Naive thymus-derived CD4-positive, alpha-beta T cell (primary cell): ENCODE measurements at regions not wholly inside any gene's neighbourhood (a gene's known extent, or its start where the extent isn't known, plus 50 kb on each side); places are given as distances from the start of the nearest gene placed in this dataset.
"Not testable (repeated sequence)": the region's sequence is repeated elsewhere in the genome, so short reads cannot be mapped to it uniquely, and the experiment has no call there.

Experiments
- ATAC-seq: fragments of 150-1000 bp; cut with Tn5 transposase; 2 replicates; pipeline ENCODE4 v1.10.0; 2021; ENCODE audit warnings: mild to moderate bottlenecking, moderate library complexity
- CTCF ChIA-PET: fragments of 350-600 bp; sonication (Branson Sonifier 250); formaldehyde crosslinking; loops from one replicate; lab custom pipeline; 2021; ENCODE audit warnings: antibody characterized with exemption; lab: Charles Lee
- POLR2A ChIA-PET: fragments of 350-600 bp; sonication (Branson Sonifier 250); formaldehyde crosslinking; loops from one replicate; lab custom pipeline; 2021; ENCODE audit warnings: antibody characterized with exemption, inconsistent platforms; lab: Charles Lee
- DNase-seq, 9 donors: peaks; one replicate each; pipeline versions ENCODE4 v3.0.0 to v3.0.0-alpha.2; 2020 to 2022; ENCODE audit warnings: mixed read lengths in 1 of 9
- H3K27ac ChIP-seq: one replicate; pipeline ENCODE4 v1.7.0; 2013; ENCODE audit warnings: mild to moderate bottlenecking, low read depth, low read length, moderate library complexity
- H3K27me3 ChIP-seq, 2 donors: one replicate each; pipeline ENCODE4 v1.7.0; 2013; ENCODE audit warnings: low read length in 2 of 2, mild to moderate bottlenecking in 2 of 2, moderate library complexity in 2 of 2; ENCODE audit not compliant: control insufficient read depth in 2 of 2, insufficient read depth in 2 of 2
- H3K36me3 ChIP-seq, 3 experiments: 1 replicate in 2 of 3; 2 replicates in 1 of 3; pipeline ENCODE4 v1.7.0; 2013; ENCODE audit warnings: low read length in 3 of 3, mild to moderate bottlenecking in 3 of 3, moderate library complexity in 1 of 3; ENCODE audit not compliant: insufficient read depth in 3 of 3, control insufficient read depth in 2 of 3
- H3K4me1 ChIP-seq, 2 donors: one replicate each; pipeline ENCODE4 v1.7.0; 2013; ENCODE audit warnings: low read length in 2 of 2, mild to moderate bottlenecking in 2 of 2, moderate library complexity in 1 of 2; ENCODE audit not compliant: control insufficient read depth in 2 of 2, insufficient read depth in 2 of 2
- H3K4me3 ChIP-seq: 2 replicates; pipeline ENCODE4 v1.7.0; 2013; ENCODE audit warnings: mild to moderate bottlenecking, low read length
- H3K9me3 ChIP-seq, 3 experiments: 1 replicate in 2 of 3; 2 replicates in 1 of 3; pipeline ENCODE4 v1.7.0; 2013; ENCODE audit warnings: low read length in 3 of 3; ENCODE audit not compliant: control insufficient read depth in 2 of 3
- H3K27ac Mint-ChIP-seq, 9 donors: one replicate each; pipeline ENCODE4 v1.8.0; 2020 to 2022; ENCODE audit warnings: mixed read lengths in 9 of 9, mild to moderate bottlenecking in 8 of 9, moderate library complexity in 5 of 9, inconsistent platforms in 2 of 9
- H3K27me3 Mint-ChIP-seq, 5 donors: one replicate each; pipeline ENCODE4 v1.8.0; 2021 to 2022; ENCODE audit warnings: mixed read lengths in 5 of 5, mild to moderate bottlenecking in 1 of 5
- H3K36me3 Mint-ChIP-seq, 5 donors: one replicate each; pipeline ENCODE4 v1.8.0; 2020 to 2022; ENCODE audit warnings: mixed read lengths in 5 of 5, mild to moderate bottlenecking in 3 of 5, inconsistent platforms in 1 of 5
- H3K4me1 Mint-ChIP-seq, 7 donors: one replicate each; pipeline ENCODE4 v1.8.0; 2020 to 2022; ENCODE audit warnings: mixed read lengths in 7 of 7, mild to moderate bottlenecking in 3 of 7, inconsistent platforms in 1 of 7
- H3K4me3 Mint-ChIP-seq, 10 donors: one replicate each; pipeline ENCODE4 v1.8.0; 2020 to 2022; ENCODE audit warnings: mild to moderate bottlenecking in 10 of 10, mixed read lengths in 10 of 10, moderate library complexity in 6 of 10, inconsistent platforms in 2 of 10
- H3K9me3 Mint-ChIP-seq, 11 donors: one replicate each; pipeline ENCODE4 v1.8.0; 2020 to 2022; ENCODE audit warnings: mixed read lengths in 11 of 11, mild to moderate bottlenecking in 4 of 11, inconsistent platforms in 1 of 11, moderate library complexity in 1 of 11
- intact Hi-C, 2 donors: fragments of 100-400 bp; cut with micrococcal nuclease; formaldehyde crosslinking; loops; one replicate each; pipeline ENCODE4 v1.15.1; 2023

DNA sequence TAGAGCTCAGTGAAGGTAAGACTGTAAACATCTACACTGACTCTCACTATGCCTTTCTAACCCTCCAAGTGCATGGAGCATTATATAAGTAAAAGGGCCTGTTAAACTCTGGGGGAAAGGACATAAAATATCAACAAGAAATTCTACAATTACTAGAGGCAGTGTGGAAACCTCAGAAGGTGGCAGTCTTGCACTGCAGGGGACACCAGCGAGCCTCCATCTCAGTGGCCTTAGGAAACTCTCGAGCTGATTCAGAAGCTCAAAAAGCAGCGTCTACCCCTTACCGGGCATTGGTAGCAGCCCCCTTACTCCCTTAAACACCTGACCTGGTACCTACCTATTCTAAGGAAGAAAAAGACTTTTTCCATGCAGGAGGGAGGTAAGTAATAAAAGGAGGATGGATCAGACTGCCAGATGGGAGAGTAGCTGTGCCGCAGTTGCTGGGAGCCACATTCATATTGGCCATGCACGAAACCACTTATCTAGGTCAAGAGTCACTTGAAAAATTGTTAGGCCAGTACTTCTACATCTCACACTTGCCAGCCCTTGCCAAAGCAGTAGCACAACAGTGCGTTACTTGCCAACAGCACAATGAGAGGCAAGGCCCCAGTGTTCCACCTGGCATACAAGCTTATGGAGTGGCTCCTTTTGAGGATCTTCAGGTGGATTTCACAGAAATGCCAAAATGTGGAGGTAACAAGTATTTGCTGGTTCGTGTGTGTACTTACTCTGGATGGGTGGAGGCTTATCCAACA lies 258.8 kb upstream of the PRKX start:
- CTCF ChIA-PET, H3K4me3 ChIP-seq, H3K27me3 Mint-ChIP-seq, H3K4me1 ChIP-seq, H3K36me3 ChIP-seq, H3K36me3 Mint-ChIP-seq, H3K27me3 ChIP-seq, H3K27ac ChIP-seq, H3K4me3 Mint-ChIP-seq, ATAC-seq, intact Hi-C loops, H3K27ac Mint-ChIP-seq, DNase-seq, H3K4me1 Mint-ChIP-seq, H3K9me3 Mint-ChIP-seq, POLR2A ChIA-PET, H3K9me3 ChIP-seq: not testable (repeated sequence)

DNA sequence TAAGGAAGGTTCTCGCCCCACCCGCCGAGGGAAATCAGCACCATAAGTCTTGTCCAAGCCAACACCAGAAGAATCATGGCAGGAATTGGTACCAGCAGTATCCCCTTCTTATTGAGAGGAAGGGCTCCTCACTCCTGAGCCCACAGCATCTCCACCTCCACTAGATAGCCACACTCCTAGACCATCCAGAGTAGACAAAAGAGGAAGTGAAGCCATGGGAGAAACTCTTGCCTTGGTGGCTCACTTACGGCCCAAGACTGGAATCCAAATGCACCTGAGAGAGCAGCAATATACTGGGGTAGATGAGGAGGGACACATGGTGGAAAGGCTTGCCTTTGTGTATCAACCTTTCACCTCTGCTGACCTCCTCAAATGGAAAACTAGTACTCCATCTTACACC lies 255.3 kb upstream of the PRKX start:
- Histone ChIP-seq H3K36me3 (no peaks in the 10 kb centered on the region), H3K4me3 (no peak overlapping the region), H3K27me3 (no peaks in the 10 kb centered on the region), H3K9me3 (no peaks in the 10 kb centered on the region), H3K4me1 (no peaks in the 10 kb centered on the region), H3K27ac (no peak overlapping the region)
- H3K4me3 Mint-ChIP-seq = no peak overlapping the region
- POLR2A ChIA-PET = no interaction called here
- intact Hi-C loops = no loop called here
- ATAC-seq (no peak), DNase-seq (no peak)
- no peaks in the 10 kb centered on the region for H3K36me3 Mint-ChIP-seq
- H3K27ac Mint-ChIP-seq = no peak overlapping the region
- H3K9me3 Mint-ChIP-seq = peaks cover 0 to 2% (median 0%) of the 10 kb centered on the region in 11 donors
- H3K27me3 Mint-ChIP-seq = peaks cover 0 to 3% (median 0%) of the 10 kb centered on the region in 5 donors
- CTCF ChIA-PET = no interaction called here
- H3K4me1 Mint-ChIP-seq = no peaks in the 10 kb centered on the region

DNA sequence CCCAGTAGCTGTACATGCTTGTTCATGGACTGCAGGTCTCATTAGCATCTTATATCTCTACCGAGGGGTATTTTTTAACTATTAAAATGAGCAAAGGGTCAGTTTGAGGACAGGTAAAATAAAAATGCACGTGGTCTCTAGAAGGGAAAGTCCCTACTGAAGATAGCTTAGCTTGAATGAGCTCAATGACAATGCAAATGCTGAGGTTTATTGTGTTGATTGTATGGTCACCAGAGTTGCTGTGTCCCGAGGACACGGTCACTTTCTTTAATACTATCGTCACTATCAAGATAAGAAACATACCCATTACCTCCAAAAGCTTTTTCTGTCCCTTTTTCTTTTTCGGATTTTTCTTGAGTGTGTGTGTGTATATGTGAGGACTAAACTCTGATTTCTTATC lies 250.5 kb upstream of the PRKX start:
- Histone ChIP-seq H3K4me1 (no peaks in the 10 kb centered on the region), H3K27me3 (no peaks in the 10 kb centered on the region), H3K4me3 (no peak overlapping the region), H3K9me3 (no peaks in the 10 kb centered on the region), H3K27ac (no peak overlapping the region), H3K36me3 (no peaks in the 10 kb centered on the region)
- intact Hi-C loops = no loop called here
- peaks cover 6 to 14% (median 11%) of the 10 kb centered on the region in 5 donors for H3K27me3 Mint-ChIP-seq
- ChIA-PET POLR2A (no interaction called here), CTCF (no interaction called here)
- H3K9me3 Mint-ChIP-seq = peaks cover 0 to 3% (median 0%) of the 10 kb centered on the region in 11 donors
- H3K4me1 Mint-ChIP-seq = peaks cover 0 to 7% (median 5%) of the 10 kb centered on the region in 7 donors
- H3K4me3 Mint-ChIP-seq = no peak overlapping the region
- DNase-seq (no peak), ATAC-seq (no peak)
- no peak overlapping the region for H3K27ac Mint-ChIP-seq
- no peaks in the 10 kb centered on the region for H3K36me3 Mint-ChIP-seq

DNA sequence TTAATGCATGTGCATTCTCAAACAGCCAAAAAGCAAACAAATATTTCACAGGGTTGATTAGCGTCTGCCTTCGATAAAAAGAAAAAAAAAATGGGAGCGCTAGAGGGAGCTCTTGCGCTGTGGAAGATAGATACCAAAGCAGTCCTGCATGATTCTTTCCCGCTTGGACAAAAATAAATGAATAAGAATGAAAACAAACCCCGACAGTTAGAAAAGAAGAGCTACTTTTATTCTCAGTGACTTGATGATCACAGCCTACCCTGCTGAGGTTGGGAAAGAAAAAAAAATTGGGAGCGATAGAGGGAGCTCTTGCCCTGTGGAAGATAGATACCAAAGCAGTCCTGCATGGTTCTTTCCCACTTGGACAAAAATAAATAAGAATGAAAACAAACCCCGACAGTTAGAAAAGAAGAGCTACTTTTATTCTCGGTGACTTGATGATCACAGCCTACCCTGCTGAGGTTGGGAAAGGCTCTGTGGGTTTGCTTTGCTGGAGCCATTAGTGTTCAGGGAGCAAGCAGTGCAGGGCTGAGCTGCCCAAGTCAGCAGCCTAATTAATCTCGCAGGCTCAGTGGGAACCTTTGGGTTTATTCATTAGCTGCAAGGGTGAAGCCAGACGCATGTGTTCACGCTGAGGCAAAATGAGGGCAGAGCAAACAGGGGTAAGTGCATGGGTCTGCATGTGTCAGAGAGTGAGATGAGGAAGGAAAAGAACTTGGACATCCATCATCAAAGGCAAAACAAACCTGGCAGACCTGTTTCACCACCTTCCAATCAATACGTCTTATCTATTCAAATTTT lies 249.3 kb upstream of the PRKX start:
- H3K4me3 ChIP-seq = no peak overlapping the region
- H3K27ac ChIP-seq = no peak overlapping the region
- Mint-ChIP-seq H3K9me3 (peaks cover 0 to 5% (median 0%) of the 10 kb centered on the region in 11 donors), H3K4me3 (peak overlapping the region in 5 of 10 donors; percentile 16 to 77 (median 33)), H3K4me1 (peaks cover 0 to 7% (median 5%) of the 10 kb centered on the region in 7 donors), H3K36me3 (no peaks in the 10 kb centered on the region), H3K27me3 (peaks cover 6 to 14% (median 11%) of the 10 kb centered on the region in 5 donors), H3K27ac (no peak overlapping the region)
- no peaks in the 10 kb centered on the region for H3K27me3 ChIP-seq
- no peak for ATAC-seq
- POLR2A ChIA-PET = no interaction called here
- H3K36me3 ChIP-seq = no peaks in the 10 kb centered on the region
- H3K4me1 ChIP-seq = no peaks in the 10 kb centered on the region
- intact Hi-C loops = no loop called here
- peak in 2 of 9 donors; percentile 9 to 13 for DNase-seq
- no peaks in the 10 kb centered on the region for H3K9me3 ChIP-seq
- CTCF ChIA-PET = interaction anchor here (0.7 to 1.1 kb wide), 2 partner anchors 23 to 58 kb away, joined by 4 to 5 read pairs; no protein-coding TSS in a partner anchor

DNA sequence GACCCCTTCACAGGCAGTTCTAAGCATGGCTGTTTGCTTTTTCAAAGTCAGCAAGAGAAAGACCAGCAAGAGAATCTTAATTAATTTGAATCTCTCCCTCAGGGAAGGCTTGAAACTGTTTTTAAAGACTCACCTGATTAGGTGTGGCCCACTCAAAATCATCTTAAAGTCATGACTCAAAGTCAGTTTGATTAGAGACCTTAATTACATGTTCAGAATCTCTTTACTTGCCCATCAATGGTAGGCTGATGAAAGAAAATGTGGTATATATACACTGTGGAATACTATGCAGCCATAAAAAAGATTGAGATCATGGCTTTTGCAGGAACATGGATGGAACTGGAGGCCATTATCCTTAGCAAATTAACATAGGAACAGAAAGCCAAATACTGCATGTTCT lies 247.5 kb upstream of the PRKX start:
- Histone ChIP-seq H3K36me3 (no peaks in the 10 kb centered on the region), H3K27ac (no peak overlapping the region), H3K4me1 (no peaks in the 10 kb centered on the region), H3K27me3 (no peaks in the 10 kb centered on the region), H3K4me3 (no peak overlapping the region), H3K9me3 (no peaks in the 10 kb centered on the region)
- Mint-ChIP-seq H3K27me3 (peaks cover 6 to 14% (median 11%) of the 10 kb centered on the region in 5 donors), H3K36me3 (no peaks in the 10 kb centered on the region), H3K9me3 (peaks cover 0 to 5% (median 0%) of the 10 kb centered on the region in 11 donors), H3K4me3 (no peak overlapping the region), H3K4me1 (peaks cover 0 to 7% (median 5%) of the 10 kb centered on the region in 7 donors), H3K27ac (no peak overlapping the region)
- intact Hi-C loops = no loop called here
- no peak for DNase-seq
- no peak for ATAC-seq
- ChIA-PET CTCF (no interaction called here), POLR2A (no interaction called here)

DNA sequence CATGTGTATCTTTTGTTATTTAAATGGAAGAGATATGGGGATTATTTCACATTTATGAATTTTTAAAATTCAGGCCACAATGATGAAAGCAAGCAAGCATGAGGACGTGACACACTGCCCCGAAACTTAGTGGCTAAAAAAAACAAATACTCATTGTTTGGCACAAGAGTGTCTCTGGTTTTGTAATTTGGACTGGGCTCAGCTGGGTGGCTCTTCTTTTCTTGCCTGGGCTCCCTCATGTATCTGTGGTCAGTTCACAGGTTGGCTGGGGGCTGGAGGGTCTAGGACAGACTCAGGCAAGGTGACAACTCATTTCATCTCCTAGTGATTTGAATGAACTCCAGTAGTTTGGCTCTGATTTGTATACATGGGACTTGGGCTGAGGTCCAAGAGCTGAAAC lies 238.4 kb upstream of the PRKX start:
- Mint-ChIP-seq H3K4me1 (no peaks in the 10 kb centered on the region), H3K27me3 (peaks cover 0 to 9% (median 3%) of the 10 kb centered on the region in 5 donors), H3K4me3 (no peak overlapping the region), H3K9me3 (peaks cover 0 to 9% (median 4%) of the 10 kb centered on the region in 11 donors), H3K27ac (no peak overlapping the region), H3K36me3 (peaks cover 0 to 5% (median 0%) of the 10 kb centered on the region in 5 donors)
- ATAC-seq (no peak), DNase-seq (no peak)
- Histone ChIP-seq H3K36me3 (no peaks in the 10 kb centered on the region), H3K4me1 (no peaks in the 10 kb centered on the region), H3K4me3 (no peak overlapping the region), H3K27me3 (no peaks in the 10 kb centered on the region), H3K9me3 (no peaks in the 10 kb centered on the region), H3K27ac (no peak overlapping the region)
- intact Hi-C loops = no loop called here
- CTCF ChIA-PET = no interaction called here
- POLR2A ChIA-PET = no interaction called here
